GM18519 (cell line): ENCODE measurements at regions not wholly inside any gene's neighbourhood (a gene's known extent, or its start where the extent isn't known, plus 50 kb on each side); places are given as distances from the start of the nearest gene placed in this dataset.
"Not testable (repeated sequence)": the region's sequence is repeated elsewhere in the genome, so short reads cannot be mapped to it uniquely, and the experiment has no call there.

Experiments
- ATAC-seq: cut with Tn5 transposase; IDR thresholded peaks from one replicate; pipeline ENCODE4 v1.9.1; 2021; ENCODE audit warnings: mild to moderate bottlenecking, moderate library complexity; ENCODE audit not compliant: unreplicated experiment, low FRiP score

DNA sequence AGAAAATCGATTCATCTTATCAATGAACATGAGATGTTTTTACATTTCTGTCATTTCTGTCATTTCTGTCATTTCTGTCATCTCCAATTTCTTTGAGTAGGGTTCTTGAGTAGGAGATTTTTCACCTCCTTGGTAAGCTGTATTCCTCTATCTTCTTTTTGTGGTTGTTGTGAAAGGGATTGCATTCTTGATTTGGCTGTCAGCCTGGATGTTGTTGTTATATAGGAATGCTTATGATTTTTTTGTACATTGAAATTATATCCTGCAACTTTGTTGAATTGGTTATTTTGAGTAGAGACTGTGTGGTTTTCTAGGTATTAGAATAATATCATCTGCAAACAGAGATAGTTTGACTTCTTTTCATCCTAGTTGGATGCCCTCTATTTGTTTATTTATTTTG lies 1233.7 kb downstream of the PLA2G4A start:
- no peak for ATAC-seq

DNA sequence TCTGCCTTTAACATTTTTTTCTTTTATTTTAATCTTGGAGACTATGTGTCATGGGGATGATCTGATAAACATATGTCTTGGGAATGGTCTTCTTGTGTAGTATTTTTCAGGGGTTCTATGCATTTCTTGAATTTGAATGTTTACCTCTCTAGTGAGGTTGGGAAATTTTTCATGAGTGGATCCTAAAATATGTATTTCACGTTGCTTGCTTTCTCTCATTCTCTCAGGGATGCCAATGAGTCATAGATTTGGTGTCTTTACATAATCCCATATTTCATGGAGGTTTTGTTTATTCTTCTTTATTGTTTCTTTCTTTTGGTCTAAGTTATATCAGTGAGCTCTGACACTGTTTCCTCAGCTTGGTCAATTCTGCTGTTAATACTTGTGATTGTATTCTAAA lies 1237.2 kb downstream of the PLA2G4A start:
- ATAC-seq, result no peak

DNA sequence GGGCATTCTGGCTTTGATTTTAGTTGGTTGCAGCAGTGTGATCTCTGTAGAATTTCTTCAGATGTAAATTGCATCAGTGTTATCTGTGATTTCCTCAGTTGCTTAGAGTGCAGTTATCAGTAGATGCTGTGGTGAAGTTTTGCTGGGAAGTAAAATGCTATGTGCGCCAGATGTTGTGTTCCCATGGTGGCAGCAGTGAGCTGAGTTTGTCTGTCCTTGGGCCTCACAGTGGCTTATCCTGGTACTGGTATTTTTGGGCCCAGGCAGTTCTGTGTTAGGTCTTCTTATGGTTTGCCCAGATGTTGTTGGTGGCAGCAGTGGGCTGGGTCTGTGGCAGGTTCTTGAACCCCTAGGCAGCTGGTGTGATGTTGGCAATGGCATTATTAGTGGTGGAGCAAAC lies 1242.1 kb downstream of the PLA2G4A start:
- ATAC-seq, result no peak

DNA sequence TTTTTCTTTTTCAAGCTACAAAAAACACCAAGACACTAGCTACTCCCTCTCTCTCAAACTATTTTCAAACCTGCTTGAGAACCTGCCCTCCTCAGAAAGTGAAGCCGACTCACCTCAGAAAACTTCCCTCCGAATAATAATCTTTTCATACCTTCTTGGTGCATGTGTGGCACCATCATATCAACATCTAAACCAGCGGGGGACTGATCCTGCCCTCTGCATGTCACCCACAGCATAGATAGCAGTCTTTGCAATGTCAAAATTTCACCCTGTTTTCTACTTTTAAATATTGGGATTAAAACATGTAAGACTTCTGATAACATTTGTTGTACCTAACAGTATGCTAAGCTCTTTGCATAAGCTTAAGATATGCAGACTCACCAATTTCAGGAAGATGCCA lies 1260.3 kb downstream of the PLA2G4A start:
- no peak for ATAC-seq

DNA sequence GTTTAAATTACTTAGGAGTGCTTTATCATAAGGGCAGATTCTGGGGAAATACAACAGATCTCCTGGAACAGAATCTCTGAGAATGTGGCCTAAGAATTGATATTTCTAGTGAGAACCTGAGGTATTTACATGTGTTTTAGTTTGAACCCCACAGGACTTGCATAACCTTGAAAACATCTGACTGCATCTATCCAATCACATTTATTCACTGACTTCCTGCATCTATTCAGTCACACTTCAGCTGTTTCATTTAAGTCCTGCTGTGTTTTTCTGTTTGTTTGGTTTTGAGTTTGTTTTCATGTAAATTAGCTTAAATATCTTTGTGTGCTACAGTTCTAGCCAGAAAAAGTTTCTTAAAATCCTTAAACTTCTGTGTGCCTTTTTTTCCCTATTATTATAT lies 1260.7 kb downstream of the PLA2G4A start:
- no peak for ATAC-seq

DNA sequence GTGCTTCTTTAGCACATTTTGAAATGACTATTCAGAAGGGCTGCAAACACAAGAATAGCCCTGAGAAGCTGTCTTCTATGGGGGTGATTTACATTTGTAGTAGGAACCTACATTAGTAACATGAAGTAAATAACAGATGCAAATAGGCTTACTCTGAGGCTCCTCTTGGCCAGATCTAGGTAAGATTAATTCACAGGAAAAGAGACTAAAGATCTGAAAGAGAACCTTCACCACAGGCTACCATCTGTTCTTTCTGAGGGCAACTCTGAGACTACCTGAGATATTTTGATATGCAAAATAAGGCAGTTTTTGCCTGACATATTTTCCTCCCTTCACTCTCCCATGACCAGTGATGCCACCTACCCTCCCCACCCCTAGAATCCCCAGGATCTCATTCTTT lies 1267.8 kb downstream of the PLA2G4A start:
- no peak for ATAC-seq

DNA sequence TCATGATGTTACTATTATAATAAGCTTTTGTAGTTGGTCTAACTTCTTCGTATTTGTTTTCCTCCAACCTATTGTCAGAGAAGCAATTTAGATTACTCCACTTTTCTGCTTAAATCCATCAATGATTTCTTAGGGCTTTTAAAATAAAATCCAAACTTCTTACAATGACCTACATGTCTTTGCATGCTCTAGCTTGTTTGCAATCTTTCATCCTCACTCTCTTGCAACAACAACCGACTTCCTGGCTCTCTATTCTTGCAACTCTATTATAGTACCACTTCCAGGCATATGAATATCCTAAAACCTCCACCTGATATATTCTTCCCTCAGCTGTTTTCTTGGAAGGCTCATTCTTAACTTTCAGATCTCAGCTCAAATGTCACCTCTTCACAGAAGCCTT lies 1288.7 kb downstream of the PLA2G4A start:
- ATAC-seq, result no peak

DNA sequence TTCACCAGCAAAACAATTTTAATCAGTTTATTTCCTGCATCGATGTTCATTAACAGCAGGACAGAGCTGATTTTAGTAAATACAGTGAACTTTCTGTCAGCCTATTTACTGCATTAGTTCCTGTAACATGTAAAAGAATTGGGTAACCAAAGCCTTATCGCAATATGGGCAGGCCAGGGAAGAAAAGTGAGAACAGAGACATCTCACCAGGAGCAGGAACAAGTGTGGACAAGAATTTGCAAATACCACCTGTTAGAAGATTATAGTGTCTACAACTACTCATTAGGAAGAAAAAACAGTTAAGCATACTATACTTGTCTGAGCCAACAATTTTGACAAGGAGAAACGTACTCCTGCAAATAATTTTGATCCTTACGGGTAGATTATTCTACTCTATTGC lies 1293.9 kb downstream of the PLA2G4A start:
- no peak for ATAC-seq

DNA sequence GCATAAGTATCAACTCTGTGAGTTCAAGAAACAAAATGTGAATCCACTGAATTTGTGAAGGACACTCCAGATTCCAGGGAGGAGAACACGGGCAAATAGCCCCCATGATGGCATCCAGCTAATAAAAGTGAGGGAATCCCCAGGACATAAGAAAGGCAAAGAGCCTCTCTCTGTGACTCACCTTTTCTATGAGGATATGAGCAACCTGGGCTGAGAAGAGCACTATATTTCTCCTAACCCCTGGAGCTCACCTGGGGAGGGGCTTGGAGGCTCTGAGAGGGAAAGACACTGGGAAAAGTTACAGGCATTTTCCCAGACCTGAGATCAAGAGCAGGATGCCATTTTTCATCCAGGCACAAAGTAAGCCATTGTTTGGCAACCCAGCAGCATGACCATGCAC lies 1298.8 kb downstream of the PLA2G4A start:
- no peak for ATAC-seq

DNA sequence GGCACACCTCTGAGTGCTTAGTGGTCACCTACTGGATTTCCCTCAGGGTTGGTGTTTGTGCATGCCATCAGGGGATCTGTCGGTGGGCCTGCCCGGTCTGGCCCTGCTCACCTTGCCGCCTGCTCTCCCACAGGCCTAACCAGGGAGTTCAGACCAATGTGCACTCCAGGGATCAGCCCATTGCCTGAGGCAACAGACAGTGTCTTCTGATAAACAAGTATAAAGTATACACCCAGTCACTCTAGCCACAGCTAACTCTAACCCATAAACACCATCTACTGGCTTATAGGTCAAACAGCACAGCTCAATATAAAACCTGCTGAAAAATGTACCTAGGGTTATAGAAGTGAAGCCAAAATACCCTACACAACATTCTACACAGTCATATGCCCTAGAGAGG lies 1300.0 kb downstream of the PLA2G4A start:
- ATAC-seq, result no peak

DNA sequence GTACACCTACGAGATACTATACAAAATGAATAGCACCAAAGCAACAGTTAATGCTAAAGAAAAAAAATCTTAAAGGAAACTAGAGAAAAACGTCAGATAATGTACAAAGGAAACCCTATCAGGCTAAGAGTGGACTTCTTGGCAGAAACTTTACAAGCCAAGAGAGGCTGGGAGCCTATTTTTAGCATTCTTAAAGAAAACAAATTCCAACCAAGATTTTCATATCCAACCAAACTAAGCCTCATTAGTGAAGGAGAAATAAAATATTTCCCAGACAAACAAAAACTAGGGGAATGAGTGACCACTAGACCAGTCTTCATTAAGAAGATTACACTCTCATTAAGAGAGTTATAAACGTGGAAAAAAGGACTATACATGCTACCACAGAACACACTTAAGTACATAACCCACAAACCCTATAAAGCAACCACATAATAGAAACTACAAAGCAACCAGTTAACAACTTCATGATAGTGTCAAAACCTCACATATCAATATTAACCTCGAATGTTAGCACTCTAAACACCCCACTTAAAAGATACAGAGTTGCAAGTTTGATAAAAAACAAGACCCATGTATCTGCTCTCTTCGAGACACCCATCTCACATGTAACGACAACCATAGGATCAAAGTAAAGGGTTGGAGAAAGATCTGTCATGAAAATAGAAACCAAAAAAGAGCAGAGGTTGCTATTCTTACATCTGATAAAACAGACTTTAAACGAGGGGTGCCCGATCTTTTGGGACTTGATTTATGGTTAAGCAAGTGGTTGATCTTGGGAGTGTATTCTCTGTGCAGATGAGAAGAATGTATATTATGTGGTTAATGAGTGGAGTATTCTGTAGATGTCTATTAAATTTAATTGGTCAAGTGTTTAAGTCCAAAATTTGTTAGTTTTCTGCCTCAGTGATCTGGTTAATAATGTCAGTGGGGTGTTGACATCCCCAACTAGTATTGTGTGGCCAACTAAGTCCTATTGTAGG lies 1301.4 kb downstream of the PLA2G4A start:
- no peak for ATAC-seq

DNA sequence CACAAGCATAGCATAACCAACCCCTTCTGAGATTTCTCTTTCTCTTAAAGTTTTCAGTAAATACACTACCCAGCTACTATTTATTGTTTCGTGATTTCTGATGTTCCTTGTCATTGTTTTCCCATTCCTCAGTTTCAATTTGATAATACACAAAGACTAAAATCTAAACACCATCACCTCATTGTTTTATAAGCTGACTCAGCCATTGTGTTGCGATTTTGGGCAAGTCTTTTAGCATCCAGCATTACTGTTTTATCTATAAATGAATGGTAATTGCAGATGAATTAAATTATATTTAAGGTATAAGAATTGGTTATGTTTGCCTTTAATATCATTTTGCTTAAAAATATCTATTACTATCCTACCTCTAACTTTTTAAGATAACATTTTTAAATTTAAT lies 1308.5 kb downstream of the PLA2G4A start:
- no peak for ATAC-seq

DNA sequence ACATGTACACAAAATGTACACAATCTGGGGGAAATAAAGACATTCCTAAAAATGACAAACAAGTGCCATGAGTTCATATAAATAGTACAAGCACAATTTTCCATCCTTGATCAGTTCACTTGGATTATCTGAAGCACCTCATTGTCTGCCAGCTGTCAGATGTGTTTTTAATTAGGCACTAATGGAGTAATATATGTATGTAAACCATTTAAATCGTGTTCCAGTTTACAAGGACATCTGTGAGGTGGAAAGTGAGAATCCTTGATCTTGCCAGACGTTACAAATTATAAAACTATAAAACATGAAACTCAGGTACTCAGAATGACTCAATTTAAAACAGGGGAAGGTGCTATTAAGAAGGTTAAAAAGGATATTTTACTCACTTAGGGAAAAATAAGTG lies 1312.2 kb downstream of the PLA2G4A start:
- no peak for ATAC-seq

DNA sequence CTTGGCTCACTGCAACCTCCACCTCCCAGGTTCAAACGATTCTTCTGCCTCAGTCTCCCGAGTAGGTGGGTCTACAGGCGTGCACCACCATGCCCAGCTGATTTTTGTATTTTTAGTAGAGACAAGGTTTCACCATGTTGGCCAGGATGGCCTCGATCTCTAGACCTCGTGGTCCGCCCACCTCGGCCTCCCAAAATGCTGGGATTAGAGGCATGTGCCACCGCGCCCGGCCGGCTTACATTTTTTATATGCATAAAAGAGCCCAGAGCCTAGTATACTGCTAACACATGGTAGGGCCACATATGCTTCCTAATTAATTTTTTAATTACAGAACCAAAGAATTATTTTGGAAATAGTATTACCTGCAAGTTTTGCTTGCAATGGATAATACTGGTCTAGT lies 1325.4 kb downstream of the PLA2G4A start:
- ATAC-seq, result no peak

DNA sequence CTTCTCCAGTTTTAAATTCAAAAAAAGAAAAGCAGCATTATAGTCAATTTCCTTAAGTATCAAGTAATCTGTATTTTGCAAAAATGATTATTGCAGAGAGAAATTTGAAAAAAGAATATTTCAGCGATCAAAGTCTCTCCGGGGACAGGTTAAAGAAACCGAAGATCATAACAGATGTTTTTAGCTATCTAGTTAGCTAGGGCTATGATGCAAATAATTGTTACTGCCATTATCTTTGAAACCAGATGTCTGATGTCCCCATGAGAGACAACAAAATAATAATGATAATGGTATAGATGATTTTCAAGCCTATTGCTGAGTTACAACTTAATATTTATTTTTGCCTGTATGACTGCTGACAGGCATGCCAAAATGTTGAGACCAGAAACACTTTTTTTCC lies 1326.0 kb downstream of the PLA2G4A start:
- ATAC-seq, result no peak

DNA sequence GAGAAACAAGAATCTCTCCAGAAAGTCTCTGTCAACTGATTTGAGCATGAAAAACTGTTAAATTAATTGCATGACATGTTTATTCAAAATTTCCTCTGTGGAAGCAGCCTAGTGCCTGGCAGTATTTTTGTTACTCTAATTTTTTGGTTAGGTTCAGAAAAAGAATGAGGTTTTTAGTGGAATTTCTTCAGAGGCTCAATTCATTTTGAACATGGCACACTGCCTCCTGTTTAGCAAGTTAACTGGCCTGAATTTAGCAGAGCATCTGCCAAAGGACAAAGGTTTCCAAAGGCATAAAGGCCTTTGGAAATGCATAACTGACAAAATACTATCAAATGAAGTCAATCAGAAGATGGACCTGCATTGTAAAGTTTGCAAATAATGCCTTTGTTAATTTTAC lies 1326.5 kb downstream of the PLA2G4A start:
- ATAC-seq, result no peak

DNA sequence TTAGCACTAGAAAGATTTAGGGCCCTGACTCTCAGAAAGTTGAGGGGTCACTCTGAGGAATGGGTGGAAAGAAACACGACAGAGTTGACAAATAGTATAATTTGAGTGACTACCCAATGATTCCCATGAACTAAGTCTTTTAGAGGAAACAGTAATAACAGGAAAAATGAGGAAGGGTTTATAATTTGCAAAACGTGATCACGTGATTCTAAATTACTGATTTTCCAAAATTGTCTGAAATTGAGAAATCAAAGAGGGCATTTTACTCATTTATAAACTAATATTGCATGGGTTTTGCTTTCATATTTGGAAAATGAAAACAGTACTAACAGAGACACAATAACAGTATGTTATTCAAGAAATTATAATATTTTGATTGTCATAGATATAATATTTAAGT lies 1335.7 kb downstream of the PLA2G4A start:
- no peak for ATAC-seq

DNA sequence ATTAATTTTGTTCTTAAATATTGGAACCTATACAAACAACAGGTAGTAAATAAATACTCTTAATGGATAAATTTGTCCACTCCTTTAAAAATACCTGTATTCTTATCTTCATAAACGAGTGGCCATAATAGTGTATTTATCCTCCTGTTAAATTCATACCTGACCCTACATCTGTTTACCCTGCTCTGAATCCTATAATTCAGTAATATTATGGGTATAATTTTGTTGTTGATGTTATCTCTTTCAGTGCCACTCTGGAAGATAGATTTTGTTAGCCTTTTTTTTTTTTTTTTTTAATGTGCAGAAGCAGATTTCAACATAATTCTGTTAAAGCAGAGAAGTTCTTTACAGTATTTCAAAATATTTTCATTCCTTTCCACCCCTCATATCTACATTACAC lies 1337.9 kb downstream of the PLA2G4A start:
- no peak for ATAC-seq

DNA sequence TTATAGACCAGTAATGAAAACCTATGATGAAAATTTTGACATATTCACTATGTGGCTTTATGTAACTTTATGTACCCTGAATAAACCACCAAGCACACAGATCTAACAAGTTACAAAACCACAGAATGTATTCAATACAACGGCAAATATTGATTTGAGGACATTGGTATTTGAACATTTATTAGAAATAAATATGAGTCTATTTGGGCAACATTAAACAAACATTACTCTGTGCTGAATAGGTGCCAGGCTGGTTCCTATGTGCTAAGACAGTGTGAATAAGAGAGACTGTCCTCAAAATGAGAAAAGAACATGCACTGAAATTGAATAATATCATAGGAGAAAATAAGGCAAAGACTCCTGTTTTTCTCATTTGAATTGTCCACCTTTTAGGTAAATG lies 1341.2 kb downstream of the PLA2G4A start:
- no peak for ATAC-seq

DNA sequence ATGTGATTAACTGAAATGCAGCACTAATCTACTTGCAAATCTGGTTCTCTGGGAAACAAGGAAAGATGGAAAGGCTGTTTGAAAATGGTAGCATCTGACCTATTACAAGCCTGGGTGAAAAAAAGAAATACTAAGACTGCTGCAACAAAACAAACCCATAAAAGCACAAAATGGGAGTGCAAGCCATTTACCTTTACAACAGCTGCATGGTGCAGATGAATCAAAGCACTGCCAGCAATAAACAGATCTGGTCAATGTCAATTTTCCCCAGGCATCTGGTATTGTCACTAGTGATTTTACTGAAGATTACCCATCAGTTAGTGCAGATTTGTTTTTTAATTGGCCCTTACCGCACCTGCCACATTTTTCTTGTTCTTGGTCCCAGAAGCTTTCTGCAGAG lies 1341.7 kb downstream of the PLA2G4A start:
- no peak for ATAC-seq

DNA sequence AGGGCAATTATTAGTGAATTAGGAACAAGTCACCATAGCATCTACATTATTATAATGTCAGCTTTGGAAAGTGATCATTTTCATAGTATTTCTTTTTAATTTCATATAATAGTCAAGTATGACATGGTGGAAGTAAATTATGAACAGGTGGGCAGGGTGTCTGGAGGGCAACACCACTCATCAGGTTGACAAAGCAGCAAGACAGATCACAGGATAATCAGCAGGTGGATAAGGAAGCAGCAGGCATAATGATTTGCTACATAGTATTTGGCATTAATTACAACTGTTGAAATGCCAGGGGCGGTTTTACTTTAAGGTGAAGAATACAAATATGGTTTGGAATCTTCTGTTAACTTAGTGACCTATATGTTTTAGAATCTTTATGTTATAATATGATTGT lies 1342.2 kb downstream of the PLA2G4A start:
- no peak for ATAC-seq

DNA sequence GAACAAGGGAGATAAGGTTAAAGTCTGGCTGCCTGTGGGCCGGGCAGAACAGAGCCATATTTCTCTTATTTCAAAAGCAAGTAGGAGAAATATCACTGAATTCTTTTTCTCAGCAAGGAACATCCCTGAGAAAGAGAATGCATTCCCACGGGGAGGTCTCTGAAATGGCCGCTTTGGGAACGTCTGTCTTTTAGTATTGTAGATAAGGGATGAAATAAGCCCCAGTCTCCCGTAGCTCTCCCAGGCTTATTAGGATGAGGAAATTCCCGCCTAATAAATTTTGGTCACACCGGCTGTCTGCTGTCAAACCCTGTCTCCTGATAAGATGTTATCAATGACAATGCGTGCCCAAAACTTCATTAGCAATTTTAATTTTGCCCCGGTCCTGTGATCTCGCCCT lies 1353.3 kb downstream of the PLA2G4A start:
- not testable (repeated sequence) for ATAC-seq
